Panc1 (cell line): ENCODE measurements at regions not wholly inside any gene's neighbourhood (a gene's known extent, or its start where the extent isn't known, plus 50 kb on each side); places are given as distances from the start of the nearest gene placed in this dataset.

Experiments
- ATAC-seq: fragments of 200-7000 bp; cut with Tn5 transposase; 2 replicates; pipeline ENCODE4 v1.9.1; 2020; ENCODE audit warnings: mild to moderate bottlenecking, moderate library complexity
- BruUV-seq: library from RNA; stranded (reverse); fragments of 400-500 nt; replicated peaks from 2 replicates; lab custom pipeline; 2021; lab: Mats Ljungman, UMichigan
- CTCF ChIA-PET: fragments of 300-600 bp; sonication (Branson Sonifier 250); formaldehyde crosslinking; loops from one replicate; lab custom pipeline; 2022; ENCODE audit warnings: antibody characterized with exemption; lab: Charles Lee
- POLR2A ChIA-PET: fragments of 300-600 bp; sonication (Branson Sonifier 250); formaldehyde crosslinking; loops from one replicate; lab custom pipeline; 2022; ENCODE audit warnings: antibody characterized with exemption; lab: Charles Lee
- DNase-seq: peaks from one replicate; pipeline ENCODE4 v3.0.0-alpha.2; 2010; ENCODE audit warnings: low read depth, low spot score
- H3K27ac ChIP-seq: 2 replicates; pipeline ENCODE4 v1.5.1; 2011; ENCODE audit warnings: mild to moderate bottlenecking, low read length, inconsistent platforms
- H3K27me3 ChIP-seq: fragments of 200-500 bp; sonication (Bioruptor generic); 2 replicates; pipeline ENCODE4 v1.6.0; 2014; ENCODE audit warnings: low read length, inconsistent platforms; ENCODE audit not compliant: control insufficient read depth, insufficient read depth
- H3K36me3 ChIP-seq: fragments of 200-500 bp; sonication (Bioruptor generic); 2 replicates; pipeline ENCODE4 v1.5.1; 2014; ENCODE audit warnings: inconsistent platforms, mild to moderate bottlenecking, low read length, moderate library complexity; ENCODE audit not compliant: control insufficient read depth, insufficient read depth
- H3K4me1 ChIP-seq: 2 replicates; pipeline ENCODE4 v1.5.1; 2011; ENCODE audit warnings: inconsistent platforms, mild to moderate bottlenecking, low read length, moderate library complexity; ENCODE audit not compliant: control insufficient read depth, insufficient read depth
- H3K4me3 ChIP-seq, 2 experiments: 2 replicates each; pipeline ENCODE4 v1.5.1; 2011 to 2012; ENCODE audit warnings: low read depth in 2 of 2, low read length in 2 of 2, mild to moderate bottlenecking in 2 of 2, inconsistent platforms in 1 of 2, moderate library complexity in 1 of 2
- H3K9me3 ChIP-seq: fragments of 200-500 bp; sonication (Bioruptor generic); 2 replicates; pipeline ENCODE4 v1.5.1; 2014; ENCODE audit warnings: low read depth, mild to moderate bottlenecking, inconsistent platforms, low read length, moderate library complexity; ENCODE audit not compliant: control insufficient read depth, insufficient read depth
- POLR2AphosphoS5 ChIP-seq: IDR thresholded peaks from 2 replicates; pipeline ENCODE4 v1.6.1; 2012; ENCODE audit warnings: mild to moderate bottlenecking, low read depth, low read length, moderate library complexity
- SIN3A ChIP-seq: IDR thresholded peaks from 2 replicates; pipeline ENCODE4 v1.6.1; 2012; ENCODE audit warnings: low read depth, mild to moderate bottlenecking, low read length, moderate library complexity, borderline replicate concordance; ENCODE audit not compliant: insufficient read depth
- TCF7L2 ChIP-seq: IDR thresholded peaks from 2 replicates; pipeline ENCODE4 v1.6.1; 2011; ENCODE audit warnings: mild to moderate bottlenecking, low read depth, low read length, inconsistent platforms
- in situ Hi-C: cut with HindIII; loops from 2 replicates; pipeline ENCODE4 v1.10.0; 2016; ENCODE audit warnings: low sequenced_read_pairs, low pct_unique_long_range_greater_than_20kb
- intact Hi-C: fragments of 100-400 bp; cut with micrococcal nuclease; formaldehyde crosslinking; loops from one replicate; pipeline ENCODE4 v1.10.0; 2022; ENCODE audit not compliant: unreplicated experiment
- TF ChIP-seq, protein P1 (sequence below), 2 experiments: IDR thresholded peaks; 2 replicates each; pipeline ENCODE4 v1.6.1; 2011 to 2012; ENCODE audit warnings: low read depth in 2 of 2, control low read depth in 1 of 2, low read length in 1 of 2, mild to moderate bottlenecking in 1 of 2, moderate library complexity in 1 of 2; ENCODE audit not compliant: insufficient read depth in 1 of 2
- TF ChIP-seq, protein P2 (sequence below): fragments of 450-650 bp; IDR thresholded peaks from 2 replicates; pipeline ENCODE4 v1.5.1; 2017; ENCODE audit warnings: mild to moderate bottlenecking

- ATAC-seq (no peak), DNase-seq (no peak)
- Histone ChIP-seq H3K27ac (peak overlapping the region; percentile 34; the same call in 1 of the 2 replicates), H3K27me3 (no peaks in the 10 kb centered on the region), H3K36me3 (no peaks in the 10 kb centered on the region), H3K4me1 (peaks cover 21% of the 10 kb centered on the region), H3K4me3 (no peak overlapping the region), H3K9me3 (no peaks in the 10 kb centered on the region)
- ChIA-PET CTCF (interaction anchor here (0.7 kb wide), 1 partner anchor 84 kb away, joined by 4 read pairs; no protein-coding TSS in a partner anchor), POLR2A (interaction anchor here (0.6 kb wide), 1 partner anchor 11 kb away, joined by 3 read pairs; no protein-coding TSS in a partner anchor)
- in situ Hi-C loops (no loop called here), intact Hi-C loops (no loop called here)
- TF ChIP-seq, protein P1, sequence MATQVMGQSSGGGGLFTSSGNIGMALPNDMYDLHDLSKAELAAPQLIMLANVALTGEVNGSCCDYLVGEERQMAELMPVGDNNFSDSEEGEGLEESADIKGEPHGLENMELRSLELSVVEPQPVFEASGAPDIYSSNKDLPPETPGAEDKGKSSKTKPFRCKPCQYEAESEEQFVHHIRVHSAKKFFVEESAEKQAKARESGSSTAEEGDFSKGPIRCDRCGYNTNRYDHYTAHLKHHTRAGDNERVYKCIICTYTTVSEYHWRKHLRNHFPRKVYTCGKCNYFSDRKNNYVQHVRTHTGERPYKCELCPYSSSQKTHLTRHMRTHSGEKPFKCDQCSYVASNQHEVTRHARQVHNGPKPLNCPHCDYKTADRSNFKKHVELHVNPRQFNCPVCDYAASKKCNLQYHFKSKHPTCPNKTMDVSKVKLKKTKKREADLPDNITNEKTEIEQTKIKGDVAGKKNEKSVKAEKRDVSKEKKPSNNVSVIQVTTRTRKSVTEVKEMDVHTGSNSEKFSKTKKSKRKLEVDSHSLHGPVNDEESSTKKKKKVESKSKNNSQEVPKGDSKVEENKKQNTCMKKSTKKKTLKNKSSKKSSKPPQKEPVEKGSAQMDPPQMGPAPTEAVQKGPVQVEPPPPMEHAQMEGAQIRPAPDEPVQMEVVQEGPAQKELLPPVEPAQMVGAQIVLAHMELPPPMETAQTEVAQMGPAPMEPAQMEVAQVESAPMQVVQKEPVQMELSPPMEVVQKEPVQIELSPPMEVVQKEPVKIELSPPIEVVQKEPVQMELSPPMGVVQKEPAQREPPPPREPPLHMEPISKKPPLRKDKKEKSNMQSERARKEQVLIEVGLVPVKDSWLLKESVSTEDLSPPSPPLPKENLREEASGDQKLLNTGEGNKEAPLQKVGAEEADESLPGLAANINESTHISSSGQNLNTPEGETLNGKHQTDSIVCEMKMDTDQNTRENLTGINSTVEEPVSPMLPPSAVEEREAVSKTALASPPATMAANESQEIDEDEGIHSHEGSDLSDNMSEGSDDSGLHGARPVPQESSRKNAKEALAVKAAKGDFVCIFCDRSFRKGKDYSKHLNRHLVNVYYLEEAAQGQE (IDR thresholded peaks at IDR 0.05; ENCODE audit: insufficient read depth in 1 of 2, low read depth in 2 of 2, low read length in 1 of 2) = no peak
- TF ChIP-seq POLR2AphosphoS5 = no peak
- TF ChIP-seq TCF7L2 = no peak
- TF ChIP-seq, protein P2, sequence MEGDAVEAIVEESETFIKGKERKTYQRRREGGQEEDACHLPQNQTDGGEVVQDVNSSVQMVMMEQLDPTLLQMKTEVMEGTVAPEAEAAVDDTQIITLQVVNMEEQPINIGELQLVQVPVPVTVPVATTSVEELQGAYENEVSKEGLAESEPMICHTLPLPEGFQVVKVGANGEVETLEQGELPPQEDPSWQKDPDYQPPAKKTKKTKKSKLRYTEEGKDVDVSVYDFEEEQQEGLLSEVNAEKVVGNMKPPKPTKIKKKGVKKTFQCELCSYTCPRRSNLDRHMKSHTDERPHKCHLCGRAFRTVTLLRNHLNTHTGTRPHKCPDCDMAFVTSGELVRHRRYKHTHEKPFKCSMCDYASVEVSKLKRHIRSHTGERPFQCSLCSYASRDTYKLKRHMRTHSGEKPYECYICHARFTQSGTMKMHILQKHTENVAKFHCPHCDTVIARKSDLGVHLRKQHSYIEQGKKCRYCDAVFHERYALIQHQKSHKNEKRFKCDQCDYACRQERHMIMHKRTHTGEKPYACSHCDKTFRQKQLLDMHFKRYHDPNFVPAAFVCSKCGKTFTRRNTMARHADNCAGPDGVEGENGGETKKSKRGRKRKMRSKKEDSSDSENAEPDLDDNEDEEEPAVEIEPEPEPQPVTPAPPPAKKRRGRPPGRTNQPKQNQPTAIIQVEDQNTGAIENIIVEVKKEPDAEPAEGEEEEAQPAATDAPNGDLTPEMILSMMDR = no peak
- no peak for TF ChIP-seq SIN3A
- BruUV-seq = no TSS peak
Observed at GRCh38 chr7:155203882-155204691, 93.6 kb upstream of the INSIG1 start.

- intact Hi-C loops = no loop called here
- no peaks in the 10 kb centered on the region for H3K9me3 ChIP-seq
- H3K27ac ChIP-seq = peak overlapping the region; percentile 92
- POLR2A ChIA-PET = no interaction called here
- in situ Hi-C loops = no loop called here
- no peak for TF ChIP-seq POLR2AphosphoS5
- TF ChIP-seq, protein P1 (IDR thresholded peaks at IDR 0.05; ENCODE audit: insufficient read depth in 1 of 2, low read depth in 2 of 2, low read length in 1 of 2) = no peak
- no peak for TF ChIP-seq SIN3A
- TF ChIP-seq, protein P2 = no peak
- TF ChIP-seq TCF7L2 = no peak
- CTCF ChIA-PET = interaction anchor here (0.6 kb wide), 1 partner anchor 99 kb away, joined by 3 read pairs; no protein-coding TSS in a partner anchor
- no peaks in the 10 kb centered on the region for H3K36me3 ChIP-seq
- no TSS peak for BruUV-seq
- DNase-seq (no peak), ATAC-seq (no peak)
- H3K4me3 ChIP-seq = peak overlapping the region; percentile 52 to 58
- H3K27me3 ChIP-seq = no peaks in the 10 kb centered on the region
- peaks cover 21% of the 10 kb centered on the region for H3K4me1 ChIP-seq
Observed at GRCh38 chr7:155204744-155205367, 92.8 kb upstream of the INSIG1 start.
